Loucy (cell line): ENCODE measurements at regions not wholly inside any gene's neighbourhood (a gene's known extent, or its start where the extent isn't known, plus 50 kb on each side); places are given as distances from the start of the nearest gene placed in this dataset.

Source experiments
- CTCF ChIP-seq: fragments of 200-600 bp; sonication (generic); conservative IDR thresholded peaks from 2 replicates; pipeline ENCODE4 v1.5.1; 2014; ENCODE audit warnings: mild to moderate bottlenecking, antibody characterized with exemption, low read length
- EZH2phosphoT487 ChIP-seq: fragments of 200-600 bp; IDR thresholded peaks from 2 replicates; pipeline ENCODE4 v1.6.1; 2018; ENCODE audit warnings: antibody characterized with exemption, mild to moderate bottlenecking, moderate library complexity, borderline replicate concordance

- TF ChIP-seq CTCF (no peak), EZH2phosphoT487 (no peak)
These were observed 289.4 kb downstream of the THBS2 start for GRCh38 chr6:168964138-168964835.
